GM19395 (cell line): ENCODE measurements at regions not wholly inside any gene's neighbourhood (a gene's known extent, or its start where the extent isn't known, plus 50 kb on each side); places are given as distances from the start of the nearest gene placed in this dataset.
"Not testable (repeated sequence)": the region's sequence is repeated elsewhere in the genome, so short reads cannot be mapped to it uniquely, and the experiment has no call there.

ENCODE experiments used
- ATAC-seq: cut with Tn5 transposase; IDR thresholded peaks from one replicate; pipeline ENCODE4 v1.9.1; 2021; ENCODE audit warnings: mild to moderate bottlenecking, moderate library complexity; ENCODE audit not compliant: unreplicated experiment

GRCh38 chr17:37859451-37859850, 64.8 kb upstream of the TBC1D3K start:
- ATAC-seq: no peak

- not testable (repeated sequence) for ATAC-seq
These were observed 65.8 kb upstream of the TBC1D3K start for GRCh38 chr17:37858391-37858790.

GRCh38 chr17:37856245-37856644, 68.0 kb upstream of the TBC1D3K start:
- ATAC-seq: no peak

GRCh38 chr17:37849617-37849972, 74.6 kb upstream of the TBC1D3K start:
- no peak for ATAC-seq

GRCh38 chr17:37848690-37849616, 75.3 kb upstream of the TBC1D3K start:
- ATAC-seq: peak; percentile 64

GRCh38 chr17:37847811-37848331, 76.3 kb upstream of the TBC1D3K start:
- ATAC-seq: no peak

- ATAC-seq: no peak
These were observed 77.1 kb upstream of the TBC1D3K start for GRCh38 chr17:37847102-37847501.

GRCh38 chr17:37844977-37845293, 79.3 kb upstream of the TBC1D3K start:
- ATAC-seq: no peak

GRCh38 chr17:37844158-37844976, 79.8 kb upstream of the TBC1D3K start:
- peak; percentile 71 for ATAC-seq

- ATAC-seq: no peak
These were observed 81.8 kb upstream of the TBC1D3K start for GRCh38 chr17:37842401-37842800.

- no peak for ATAC-seq
These were observed 83.0 kb upstream of the TBC1D3K start for GRCh38 chr17:37841232-37841631.

- ATAC-seq: no peak
These were observed 83.6 kb upstream of the TBC1D3K start for GRCh38 chr17:37840576-37840975.

- no peak for ATAC-seq
These were observed 84.8 kb upstream of the TBC1D3K start for GRCh38 chr17:37839196-37839978.

- no peak for ATAC-seq
These were observed 85.9 kb upstream of the TBC1D3K start for GRCh38 chr17:37838276-37838675.

GRCh38 chr17:37836593-37836992, 87.6 kb upstream of the TBC1D3K start:
- ATAC-seq: no peak

- no peak for ATAC-seq
These were observed 89.3 kb upstream of the HNF1B start for GRCh38 chr17:37834168-37834567.

GRCh38 chr17:37833237-37833859, 88.5 kb upstream of the HNF1B start:
- peak; percentile 57 for ATAC-seq

- ATAC-seq: no peak
These were observed 87.1 kb upstream of the HNF1B start for GRCh38 chr17:37831986-37832385.

- no peak for ATAC-seq
These were observed 86.6 kb upstream of the HNF1B start for GRCh38 chr17:37831492-37831891.

GRCh38 chr17:37830151-37830993, 85.5 kb upstream of the HNF1B start:
- ATAC-seq: no peak
